HG02623 (cell line): ENCODE measurements at regions not wholly inside any gene's neighbourhood (a gene's known extent, or its start where the extent isn't known, plus 50 kb on each side); places are given as distances from the start of the nearest gene placed in this dataset.

ENCODE experiments used
- ATAC-seq: cut with Tn5 transposase; IDR thresholded peaks from one replicate; pipeline ENCODE4 v1.9.1; 2021; ENCODE audit warnings: moderate library complexity; ENCODE audit not compliant: unreplicated experiment

- ATAC-seq: no peak
Observed at GRCh38 chr5:38032149-38032548, 192.3 kb upstream of the GDNF start.

GRCh38 chr5:38031304-38031703 is 191.5 kb upstream of the GDNF start:
- ATAC-seq: no peak

- ATAC-seq: no peak
Observed at GRCh38 chr5:38029397-38030065, 189.7 kb upstream of the GDNF start.

- ATAC-seq: no peak
Observed at GRCh38 chr5:38023799-38024198, 184.0 kb upstream of the GDNF start.

GRCh38 chr5:38023371-38023770 is 183.5 kb upstream of the GDNF start:
- ATAC-seq: no peak

GRCh38 chr5:38022631-38023030 is 182.8 kb upstream of the GDNF start:
- ATAC-seq: no peak

- no peak for ATAC-seq
Observed at GRCh38 chr5:38018016-38018415, 178.2 kb upstream of the GDNF start.

- no peak for ATAC-seq
Observed at GRCh38 chr5:38013107-38013506, 173.3 kb upstream of the GDNF start.

GRCh38 chr5:38011668-38012188 is 171.9 kb upstream of the GDNF start:
- ATAC-seq: no peak

GRCh38 chr5:38009749-38010358 is 170.0 kb upstream of the GDNF start:
- no peak for ATAC-seq

- ATAC-seq: no peak
Observed at GRCh38 chr5:38008198-38008597, 168.4 kb upstream of the GDNF start.

GRCh38 chr5:37999593-37999992 is 159.8 kb upstream of the GDNF start:
- no peak for ATAC-seq

- ATAC-seq: no peak
Observed at GRCh38 chr5:37996918-37997317, 157.1 kb upstream of the GDNF start.

GRCh38 chr5:37994729-37995128 is 154.9 kb upstream of the GDNF start:
- ATAC-seq: no peak

GRCh38 chr5:37991301-37992299 is 151.8 kb upstream of the GDNF start:
- no peak for ATAC-seq

- ATAC-seq: no peak
Observed at GRCh38 chr5:37989884-37990283, 150.0 kb upstream of the GDNF start.

GRCh38 chr5:37988454-37989046 is 148.7 kb upstream of the GDNF start:
- ATAC-seq: no peak

- no peak for ATAC-seq
Observed at GRCh38 chr5:37984300-37984699, 144.5 kb upstream of the GDNF start.

- no peak for ATAC-seq
Observed at GRCh38 chr5:37983463-37983862, 143.6 kb upstream of the GDNF start.

- ATAC-seq: no peak
Observed at GRCh38 chr5:37979559-37979958, 139.7 kb upstream of the GDNF start.

- no peak for ATAC-seq
Observed at GRCh38 chr5:37975531-37975930, 135.7 kb upstream of the GDNF start.
